ENCODE measurements at regions not wholly inside any gene's neighbourhood (a gene's known extent, or its start where the extent isn't known, plus 50 kb on each side); places are given as distances from the start of the nearest gene placed in this dataset.

DNA sequence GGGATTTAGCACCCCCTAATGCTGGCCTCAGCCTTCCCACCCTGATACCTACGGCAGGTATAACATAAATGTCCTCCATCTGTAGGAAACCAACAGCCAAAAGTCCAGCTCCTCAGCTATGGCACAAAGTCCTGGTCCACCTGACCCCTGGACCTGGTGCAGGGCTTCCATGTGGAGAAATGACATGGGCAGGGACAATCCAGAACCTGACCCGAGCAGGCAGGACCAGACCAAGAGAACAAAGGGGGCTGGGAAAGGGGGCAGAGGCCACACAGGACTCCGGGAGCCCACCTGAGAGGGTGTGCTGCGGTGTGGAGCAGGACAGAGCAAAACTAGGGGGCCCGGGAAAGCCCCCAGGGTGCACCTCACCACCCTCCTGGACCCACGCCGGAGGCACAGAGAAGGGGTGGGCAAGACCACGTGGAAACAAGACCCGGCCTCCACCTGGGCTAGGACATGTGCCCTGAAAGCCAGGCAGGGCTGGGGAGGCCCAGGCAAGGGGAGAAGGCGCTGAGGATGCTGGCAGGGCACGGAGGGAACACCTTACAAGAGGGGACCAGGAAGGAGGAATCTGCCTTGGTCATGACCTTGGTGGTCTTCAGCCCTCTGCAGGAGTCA lies 368.9 kb downstream of the SHANK2 start:
- Histone ChIP-seq H3K27me3 (ENCODE audit: control insufficient read depth, insufficient read depth, low read length) (no peaks in the 10 kb centered on the region), H3K4me1 (ENCODE audit: control insufficient read depth, insufficient read depth, low read length) (peaks cover 3% of the 10 kb centered on the region), H3K4me3 (ENCODE audit: low read length) (no peak overlapping the region), H3K9me3 (ENCODE audit: control insufficient read depth, low read length) (no peaks in the 10 kb centered on the region), H3K36me3 (ENCODE audit: control insufficient read depth, insufficient read depth, low read length) (no peaks in the 10 kb centered on the region), H3K9ac (ENCODE audit: low read length) (no peak overlapping the region)

DNA sequence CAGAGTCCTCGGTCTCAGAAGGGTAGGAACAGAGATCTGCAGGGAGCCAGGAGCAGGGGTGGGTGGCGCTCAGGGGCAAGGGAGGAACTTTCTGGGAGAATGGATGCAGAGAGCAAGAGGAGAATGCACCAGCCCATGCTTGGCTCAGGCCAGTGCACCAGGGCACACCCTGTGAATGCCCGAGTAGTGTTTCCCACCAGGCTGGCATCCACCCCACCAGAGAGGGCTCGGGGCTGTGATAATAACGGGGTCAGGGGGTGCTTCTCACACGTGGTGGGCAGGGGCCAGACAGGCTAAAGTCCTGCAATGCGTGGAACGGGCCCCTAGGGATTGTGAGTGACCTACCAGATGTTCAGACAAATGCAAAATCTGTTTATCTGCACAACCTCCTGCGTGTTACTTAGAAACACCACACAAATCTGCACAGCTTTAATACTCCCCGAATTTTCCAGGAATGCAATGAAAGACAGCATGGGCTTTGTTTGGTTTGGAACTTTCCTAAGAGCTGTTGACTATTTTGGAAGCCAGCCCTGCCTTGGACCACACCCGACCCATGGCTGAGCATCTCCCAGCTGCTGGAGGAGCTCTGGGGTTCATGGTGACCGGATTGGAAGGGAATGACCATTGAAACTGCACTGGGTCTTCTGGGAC lies 368.3 kb downstream of the SHANK2 start:
- H3K9ac ChIP-seq (ENCODE audit: low read length): no peak overlapping the region
- no peak overlapping the region for H3K4me3 ChIP-seq (ENCODE audit: low read length)
- H3K27me3 ChIP-seq (ENCODE audit: control insufficient read depth, insufficient read depth, low read length): no peaks in the 10 kb centered on the region
- no peaks in the 10 kb centered on the region for H3K9me3 ChIP-seq (ENCODE audit: control insufficient read depth, low read length)
- H3K36me3 ChIP-seq (ENCODE audit: control insufficient read depth, insufficient read depth, low read length): no peaks in the 10 kb centered on the region
- H3K4me1 ChIP-seq (ENCODE audit: control insufficient read depth, insufficient read depth, low read length): peaks cover 3% of the 10 kb centered on the region

- Histone ChIP-seq H3K27me3 (ENCODE audit: control insufficient read depth, insufficient read depth, low read length) (no peaks in the 10 kb centered on the region), H3K4me1 (ENCODE audit: control insufficient read depth, insufficient read depth, low read length) (peaks cover 3% of the 10 kb centered on the region), H3K9ac (ENCODE audit: low read length) (no peak overlapping the region), H3K36me3 (ENCODE audit: control insufficient read depth, insufficient read depth, low read length) (no peaks in the 10 kb centered on the region), H3K9me3 (ENCODE audit: control insufficient read depth, low read length) (no peaks in the 10 kb centered on the region), H3K4me3 (ENCODE audit: low read length) (no peak overlapping the region)
Observed at GRCh38 chr11:70885281-70886231, 366.8 kb downstream of the SHANK2 start.

DNA sequence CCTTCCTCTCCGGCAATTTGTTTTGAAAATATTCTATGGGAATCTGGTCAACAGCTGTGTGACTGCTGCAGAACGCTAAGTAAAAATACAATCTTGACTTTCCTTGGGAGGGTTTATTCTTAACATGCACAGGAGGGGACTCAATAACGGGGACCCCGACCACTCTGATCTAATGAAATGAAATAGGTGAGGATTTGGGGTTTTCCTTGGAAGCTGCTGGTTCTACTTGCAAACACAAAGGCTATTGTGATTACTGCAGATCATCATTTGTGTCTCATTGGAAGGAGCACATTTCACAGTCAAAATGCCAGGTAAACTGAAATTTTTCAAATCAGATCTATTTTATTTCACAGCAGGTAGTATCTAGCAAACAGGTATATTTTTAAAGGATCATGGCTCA lies 366.1 kb downstream of the SHANK2 start:
- Histone ChIP-seq H3K9me3 (ENCODE audit: control insufficient read depth, low read length) (no peaks in the 10 kb centered on the region), H3K4me3 (ENCODE audit: low read length) (no peak overlapping the region), H3K4me1 (ENCODE audit: control insufficient read depth, insufficient read depth, low read length) (peaks cover 3% of the 10 kb centered on the region), H3K9ac (ENCODE audit: low read length) (no peak overlapping the region), H3K36me3 (ENCODE audit: control insufficient read depth, insufficient read depth, low read length) (no peaks in the 10 kb centered on the region), H3K27me3 (ENCODE audit: control insufficient read depth, insufficient read depth, low read length) (no peaks in the 10 kb centered on the region)

- peaks cover 3% of the 10 kb centered on the region for H3K4me1 ChIP-seq (ENCODE audit: control insufficient read depth, insufficient read depth, low read length)
- no peak overlapping the region for H3K4me3 ChIP-seq (ENCODE audit: low read length)
- H3K27me3 ChIP-seq (ENCODE audit: control insufficient read depth, insufficient read depth, low read length): no peaks in the 10 kb centered on the region
- H3K36me3 ChIP-seq (ENCODE audit: control insufficient read depth, insufficient read depth, low read length): no peaks in the 10 kb centered on the region
- H3K9me3 ChIP-seq (ENCODE audit: control insufficient read depth, low read length): no peaks in the 10 kb centered on the region
- H3K9ac ChIP-seq (ENCODE audit: low read length): no peak overlapping the region
Observed at GRCh38 chr11:70886676-70887541, 365.5 kb downstream of the SHANK2 start.

DNA sequence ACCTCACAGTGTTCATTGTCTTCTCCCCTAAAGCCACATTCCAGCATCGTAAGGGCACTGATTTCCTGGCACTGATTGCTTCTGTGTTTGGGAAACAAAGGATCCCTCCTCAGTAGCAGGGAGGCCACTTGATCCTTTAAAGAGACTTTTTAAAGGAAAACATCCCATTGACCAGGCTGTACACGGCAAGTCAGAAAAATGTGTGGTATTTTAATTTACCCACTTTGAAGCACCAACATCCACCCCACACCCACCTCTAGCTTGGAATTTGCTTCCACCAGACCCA lies 364.9 kb downstream of the SHANK2 start:
- Histone ChIP-seq H3K27me3 (ENCODE audit: control insufficient read depth, insufficient read depth, low read length) (no peaks in the 10 kb centered on the region), H3K4me3 (ENCODE audit: low read length) (no peak overlapping the region)

DNA sequence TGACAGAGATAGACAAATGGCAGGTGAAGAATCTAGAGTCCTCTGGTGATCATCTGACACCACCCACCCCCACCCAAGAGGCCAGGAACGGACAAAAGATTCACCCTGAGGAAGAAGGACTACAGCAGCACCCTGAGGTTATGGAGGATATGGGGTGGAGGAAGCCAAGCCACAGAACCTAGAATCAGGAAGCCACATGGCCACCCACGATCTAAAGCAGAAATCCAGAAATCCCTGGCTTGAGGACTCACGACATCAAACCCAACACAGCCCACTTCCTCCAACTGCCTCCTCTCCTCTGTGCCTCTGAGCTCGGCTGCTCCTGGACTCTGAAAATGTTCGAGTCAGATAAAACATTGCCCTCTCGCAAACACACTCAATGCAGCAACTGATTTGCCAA lies 364.3 kb downstream of the SHANK2 start:
- Histone ChIP-seq H3K9ac (ENCODE audit: low read length) (no peak overlapping the region), H3K36me3 (ENCODE audit: control insufficient read depth, insufficient read depth, low read length) (no peaks in the 10 kb centered on the region), H3K4me3 (ENCODE audit: low read length) (no peak overlapping the region), H3K9me3 (ENCODE audit: control insufficient read depth, low read length) (no peaks in the 10 kb centered on the region), H3K27me3 (ENCODE audit: control insufficient read depth, insufficient read depth, low read length) (no peaks in the 10 kb centered on the region), H3K4me1 (ENCODE audit: control insufficient read depth, insufficient read depth, low read length) (peaks cover 3% of the 10 kb centered on the region)

More for the DNA sequence above, 364.9 kb downstream of the SHANK2 start:
- Histone ChIP-seq H3K9ac (ENCODE audit: low read length) (no peak overlapping the region), H3K9me3 (ENCODE audit: control insufficient read depth, low read length) (no peaks in the 10 kb centered on the region), H3K36me3 (ENCODE audit: control insufficient read depth, insufficient read depth, low read length) (no peaks in the 10 kb centered on the region), H3K4me1 (ENCODE audit: control insufficient read depth, insufficient read depth, low read length) (peaks cover 3% of the 10 kb centered on the region)

GRCh38 chr11:70889411-70889810 lies 363.0 kb downstream of the SHANK2 start:
- no peaks in the 10 kb centered on the region for H3K36me3 ChIP-seq (ENCODE audit: control insufficient read depth, insufficient read depth, low read length)
- no peak overlapping the region for H3K4me3 ChIP-seq (ENCODE audit: low read length)
- H3K4me1 ChIP-seq (ENCODE audit: control insufficient read depth, insufficient read depth, low read length): no peaks in the 10 kb centered on the region
- H3K9me3 ChIP-seq (ENCODE audit: control insufficient read depth, low read length): no peaks in the 10 kb centered on the region
- H3K9ac ChIP-seq (ENCODE audit: low read length): no peak overlapping the region
- H3K27me3 ChIP-seq (ENCODE audit: control insufficient read depth, insufficient read depth, low read length): no peaks in the 10 kb centered on the region

- no peaks in the 10 kb centered on the region for H3K36me3 ChIP-seq (ENCODE audit: control insufficient read depth, insufficient read depth, low read length)
- no peaks in the 10 kb centered on the region for H3K27me3 ChIP-seq (ENCODE audit: control insufficient read depth, insufficient read depth, low read length)
- no peaks in the 10 kb centered on the region for H3K9me3 ChIP-seq (ENCODE audit: control insufficient read depth, low read length)
- H3K4me3 ChIP-seq (ENCODE audit: low read length): no peak overlapping the region
- H3K9ac ChIP-seq (ENCODE audit: low read length): no peak overlapping the region
- H3K4me1 ChIP-seq (ENCODE audit: control insufficient read depth, insufficient read depth, low read length): no peaks in the 10 kb centered on the region
Observed at GRCh38 chr11:70891844-70892380, 360.5 kb downstream of the SHANK2 start.

DNA sequence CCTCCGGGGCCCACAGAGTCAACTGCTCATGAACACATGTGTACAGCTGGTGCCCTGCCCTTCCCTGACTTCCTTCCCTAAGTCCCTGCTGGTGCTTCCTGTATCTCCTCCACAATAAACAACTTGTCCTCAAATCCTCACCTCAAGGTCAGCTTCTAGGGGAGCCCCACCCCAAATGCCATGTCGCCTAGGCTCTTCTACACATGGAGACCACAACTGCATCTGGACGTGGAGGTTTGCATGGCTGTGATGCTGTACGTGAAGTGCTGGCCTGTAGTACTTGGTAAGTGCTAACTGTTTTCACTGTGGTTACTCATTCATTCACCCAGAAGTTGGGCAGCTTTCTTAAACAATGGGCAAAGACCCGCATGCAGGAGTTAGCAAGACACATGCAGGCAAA lies 359.5 kb downstream of the SHANK2 start:
- Histone ChIP-seq H3K9me3 (ENCODE audit: control insufficient read depth, low read length) (no peaks in the 10 kb centered on the region), H3K4me3 (ENCODE audit: low read length) (no peak overlapping the region), H3K9ac (ENCODE audit: low read length) (no peak overlapping the region), H3K4me1 (ENCODE audit: control insufficient read depth, insufficient read depth, low read length) (no peaks in the 10 kb centered on the region), H3K36me3 (ENCODE audit: control insufficient read depth, insufficient read depth, low read length) (no peaks in the 10 kb centered on the region), H3K27me3 (ENCODE audit: control insufficient read depth, insufficient read depth, low read length) (no peaks in the 10 kb centered on the region)

DNA sequence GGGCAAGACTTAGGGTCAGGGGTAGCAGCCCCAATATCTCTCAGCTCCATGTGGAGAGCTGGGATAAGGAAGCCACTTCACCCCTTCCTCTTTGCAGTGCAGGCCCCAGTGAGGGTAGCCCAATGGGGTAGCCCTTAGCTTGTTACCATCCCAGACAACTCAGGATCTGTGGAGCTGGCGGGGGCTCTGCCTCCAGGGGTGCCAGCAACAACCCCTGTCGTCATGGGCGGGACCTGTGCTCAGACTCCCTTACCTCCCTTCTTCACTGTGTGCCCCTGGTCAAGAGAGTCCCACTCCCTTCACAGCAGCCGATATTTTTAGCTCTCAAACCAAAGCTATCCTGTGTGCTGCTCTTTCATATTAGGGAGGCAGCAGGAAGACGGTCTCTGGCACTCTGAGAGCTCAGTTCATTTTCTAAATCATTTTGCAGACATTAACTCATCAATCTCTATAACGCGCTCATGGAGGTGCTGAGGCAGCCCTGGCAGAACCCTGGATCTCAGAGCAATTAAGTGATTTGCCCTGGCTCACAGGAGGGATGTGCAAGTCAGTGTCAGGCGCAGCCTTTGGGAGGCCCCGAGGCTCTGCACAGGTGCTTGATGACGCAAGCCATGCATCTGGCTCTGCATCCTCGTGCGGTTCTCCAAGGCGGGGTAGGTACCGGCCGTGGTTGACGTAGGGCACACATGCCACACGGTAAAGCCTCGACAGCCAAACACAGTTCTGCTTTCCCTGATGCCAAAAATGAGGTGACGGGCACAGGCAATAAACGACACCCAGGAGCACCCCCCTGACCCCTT lies 357.6 kb downstream of the SHANK2 start:
- Histone ChIP-seq H3K27me3 (ENCODE audit: control insufficient read depth, insufficient read depth, low read length) (no peaks in the 10 kb centered on the region), H3K4me3 (ENCODE audit: low read length) (no peak overlapping the region), H3K36me3 (ENCODE audit: control insufficient read depth, insufficient read depth, low read length) (no peaks in the 10 kb centered on the region)

More for the DNA sequence above, 357.6 kb downstream of the SHANK2 start:
- Histone ChIP-seq H3K4me1 (ENCODE audit: control insufficient read depth, insufficient read depth, low read length) (peaks cover under 1% of the 10 kb centered on the region), H3K9ac (ENCODE audit: low read length) (no peak overlapping the region), H3K9me3 (ENCODE audit: control insufficient read depth, low read length) (no peaks in the 10 kb centered on the region)

Data from mucosa of stomach (tissue), 1 donor.